ENCODE measurements at regions not wholly inside any gene's neighbourhood (a gene's known extent, or its start where the extent isn't known, plus 50 kb on each side); places are given as distances from the start of the nearest gene placed in this dataset.
"Not testable (repeated sequence)": the region's sequence is repeated elsewhere in the genome, so short reads cannot be mapped to it uniquely, and the experiment has no call there.

- dilution Hi-C loops (cut with MboI; ENCODE audit: extremely low pct_ligation_motif_present, low sequenced_read_pairs) (no loop called here), intact Hi-C loops (cut with micrococcal nuclease) (no loop called here)
- no peak for DNase-seq (ENCODE audit: low read depth, low spot score)
- POLR2A ChIA-PET = no interaction called here
- H3K4me3 ChIP-seq (replicated peaks in 1 of 3; ENCODE audit: insufficient read depth in 1 of 3, low read depth in 1 of 3, low read length in 3 of 3) = no peak overlapping the region
- no peaks in the 10 kb centered on the region for H3K9me1 ChIP-seq (replicated peaks; ENCODE audit: control insufficient read depth, extremely low read depth, insufficient read depth, low read length)
- FAIRE-seq = no peak
- BruUV-seq (replicated peaks) = no TSS peak
- peaks cover 0 to 3% of the 10 kb centered on the region in 2 experiments for H3K27me3 ChIP-seq (ENCODE audit: control insufficient read depth in 2 of 2, insufficient read depth in 2 of 2, low read length in 2 of 2)
- no peak overlapping the region for H3K27ac ChIP-seq (ENCODE audit: insufficient read depth, low read depth, low read length)
- no peak overlapping the region for H3K9ac ChIP-seq (replicated peaks; ENCODE audit: extremely low read depth, insufficient read depth, low read length)
- H3K4me1 ChIP-seq (ENCODE audit: control insufficient read depth, extremely low read depth, insufficient read depth, low read length) = no peaks in the 10 kb centered on the region
- H3K36me3 ChIP-seq (ENCODE audit: control insufficient read depth in 2 of 2, extremely low read depth in 1 of 2, insufficient read depth in 2 of 2, low read length in 2 of 2) = no peaks in the 10 kb centered on the region
- CTCF ChIA-PET = no interaction called here
- no peaks in the 10 kb centered on the region for H3K79me2 ChIP-seq (ENCODE audit: control insufficient read depth, insufficient read depth, low read length)
- H3K9me3 ChIP-seq (replicated peaks; ENCODE audit: control insufficient read depth, insufficient read depth, low read length) = no peaks in the 10 kb centered on the region
- no peak overlapping the region for H2AFZ ChIP-seq (ENCODE audit: low read depth, low read length)
- no peaks in the 10 kb centered on the region for H4K20me1 ChIP-seq (replicated peaks; ENCODE audit: control insufficient read depth, extremely low read depth, insufficient read depth, low read length)
- TF ChIP-seq JUN (IDR thresholded peaks at IDR 0.05; ENCODE audit: borderline replicate concordance, insufficient read depth, insufficient read length, low read depth) (no peak), FOS (IDR thresholded peaks at IDR 0.05; ENCODE audit: borderline replicate concordance, insufficient read depth, low read length) (no peak), POLR2AphosphoS5 (IDR thresholded peaks at IDR 0.05; ENCODE audit: insufficient read depth, low read depth, low read length) (no peak), CTCF (IDR thresholded peaks at IDR 0.05; ENCODE audit: extremely low read depth in 1 of 2, insufficient read depth in 1 of 2, low read depth in 1 of 2, low read length in 2 of 2) (no peak), MYC (IDR thresholded peaks at IDR 0.05; ENCODE audit: low read depth, low read length) (no peak)
- no peak overlapping the region for H3K4me2 ChIP-seq (ENCODE audit: insufficient read depth, low read length)
Observed at GRCh38 chr22:22193923-22194322, 50.7 kb upstream of the VPREB1 start.

GRCh38 chr22:22193462-22193861 lies 51.1 kb upstream of the VPREB1 start:
- intact Hi-C loops (cut with micrococcal nuclease); H3K4me2 ChIP-seq (ENCODE audit: insufficient read depth, low read length); H3K27ac ChIP-seq (ENCODE audit: insufficient read depth, low read depth, low read length); BruUV-seq (replicated peaks); H3K4me1 ChIP-seq (ENCODE audit: control insufficient read depth, extremely low read depth, insufficient read depth, low read length); H3K9ac ChIP-seq (replicated peaks; ENCODE audit: extremely low read depth, insufficient read depth, low read length); H2AFZ ChIP-seq (ENCODE audit: low read depth, low read length); dilution Hi-C loops (cut with MboI; ENCODE audit: extremely low pct_ligation_motif_present, low sequenced_read_pairs); POLR2A ChIA-PET; H3K27me3 ChIP-seq (ENCODE audit: control insufficient read depth in 2 of 2, insufficient read depth in 2 of 2, low read length in 2 of 2); CTCF ChIA-PET; H3K9me3 ChIP-seq (replicated peaks; ENCODE audit: control insufficient read depth, insufficient read depth, low read length); DNase-seq (ENCODE audit: low read depth, low spot score); H3K79me2 ChIP-seq (ENCODE audit: control insufficient read depth, insufficient read depth, low read length); H3K9me1 ChIP-seq (replicated peaks; ENCODE audit: control insufficient read depth, extremely low read depth, insufficient read depth, low read length); FAIRE-seq; H3K36me3 ChIP-seq (ENCODE audit: control insufficient read depth in 2 of 2, extremely low read depth in 1 of 2, insufficient read depth in 2 of 2, low read length in 2 of 2); H3K4me3 ChIP-seq (replicated peaks in 1 of 3; ENCODE audit: insufficient read depth in 1 of 3, low read depth in 1 of 3, low read length in 3 of 3); H4K20me1 ChIP-seq (replicated peaks; ENCODE audit: control insufficient read depth, extremely low read depth, insufficient read depth, low read length): not testable (repeated sequence)

GRCh38 chr22:22193006-22193405 lies 51.6 kb upstream of the VPREB1 start:
- H3K27ac ChIP-seq (ENCODE audit: insufficient read depth, low read depth, low read length); dilution Hi-C loops (cut with MboI; ENCODE audit: extremely low pct_ligation_motif_present, low sequenced_read_pairs); CTCF ChIA-PET; H3K9ac ChIP-seq (replicated peaks; ENCODE audit: extremely low read depth, insufficient read depth, low read length); DNase-seq (ENCODE audit: low read depth, low spot score); H4K20me1 ChIP-seq (replicated peaks; ENCODE audit: control insufficient read depth, extremely low read depth, insufficient read depth, low read length); H2AFZ ChIP-seq (ENCODE audit: low read depth, low read length); H3K9me1 ChIP-seq (replicated peaks; ENCODE audit: control insufficient read depth, extremely low read depth, insufficient read depth, low read length); H3K9me3 ChIP-seq (replicated peaks; ENCODE audit: control insufficient read depth, insufficient read depth, low read length); FAIRE-seq; H3K27me3 ChIP-seq (ENCODE audit: control insufficient read depth in 2 of 2, insufficient read depth in 2 of 2, low read length in 2 of 2); H3K79me2 ChIP-seq (ENCODE audit: control insufficient read depth, insufficient read depth, low read length); H3K4me2 ChIP-seq (ENCODE audit: insufficient read depth, low read length); POLR2A ChIA-PET; intact Hi-C loops (cut with micrococcal nuclease); H3K4me3 ChIP-seq (replicated peaks in 1 of 3; ENCODE audit: insufficient read depth in 1 of 3, low read depth in 1 of 3, low read length in 3 of 3); H3K4me1 ChIP-seq (ENCODE audit: control insufficient read depth, extremely low read depth, insufficient read depth, low read length); BruUV-seq (replicated peaks); H3K36me3 ChIP-seq (ENCODE audit: control insufficient read depth in 2 of 2, extremely low read depth in 1 of 2, insufficient read depth in 2 of 2, low read length in 2 of 2): not testable (repeated sequence)

Data from endothelial cell of umbilical vein (primary cell).